GM21423 (cell line): ENCODE measurements at regions not wholly inside any gene's neighbourhood (a gene's known extent, or its start where the extent isn't known, plus 50 kb on each side); places are given as distances from the start of the nearest gene placed in this dataset.
"Not testable (repeated sequence)": the region's sequence is repeated elsewhere in the genome, so short reads cannot be mapped to it uniquely, and the experiment has no call there.

Source experiments
- ATAC-seq: cut with Tn5 transposase; IDR thresholded peaks from one replicate; pipeline ENCODE4 v1.9.1; 2021; ENCODE audit warnings: mild to moderate bottlenecking, moderate library complexity; ENCODE audit not compliant: unreplicated experiment

DNA sequence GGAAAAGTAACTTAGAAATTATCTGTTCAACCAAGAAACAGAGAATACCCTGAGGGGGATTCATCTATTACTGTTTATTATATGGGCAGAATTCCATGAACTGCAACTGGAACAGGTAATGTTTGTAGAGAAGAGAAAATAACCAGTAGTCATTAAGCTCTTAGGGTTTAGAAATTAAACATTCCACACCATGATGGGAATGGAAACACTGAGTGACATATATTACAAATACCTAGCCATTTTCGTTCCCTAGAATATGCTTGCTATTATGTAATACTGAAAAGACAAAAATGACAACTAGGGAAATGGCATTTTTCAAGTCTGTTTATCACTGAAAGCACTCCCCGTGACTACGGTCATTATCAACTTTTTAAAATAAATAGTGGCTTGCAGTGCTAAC is 1007.4 kb downstream of the GATA3 start:
- no peak for ATAC-seq

- no peak for ATAC-seq
Observed at GRCh38 chr10:9066152-9066551, 1011.7 kb downstream of the GATA3 start.

- no peak for ATAC-seq
Observed at GRCh38 chr10:9068003-9068402, 1013.5 kb downstream of the GATA3 start.

DNA sequence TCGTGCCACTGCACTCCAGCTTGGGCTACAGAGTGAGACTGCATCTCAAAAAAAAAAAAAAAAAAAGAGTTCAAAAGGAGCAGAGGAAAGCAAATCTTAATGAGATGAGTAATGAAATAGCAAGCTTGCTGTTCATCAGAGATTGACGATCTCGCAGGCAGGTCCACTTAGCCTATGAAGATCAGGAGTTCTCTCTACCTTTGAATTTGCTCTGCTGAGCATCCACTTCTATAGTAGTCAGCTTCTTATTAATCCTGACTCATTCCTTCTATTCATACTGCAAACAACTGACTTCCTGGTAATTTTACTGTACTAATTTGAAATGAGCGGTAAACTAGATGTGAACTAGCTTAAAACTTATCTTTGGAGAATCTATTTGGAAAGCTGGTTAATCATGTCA is 1014.6 kb downstream of the GATA3 start:
- ATAC-seq = no peak

DNA sequence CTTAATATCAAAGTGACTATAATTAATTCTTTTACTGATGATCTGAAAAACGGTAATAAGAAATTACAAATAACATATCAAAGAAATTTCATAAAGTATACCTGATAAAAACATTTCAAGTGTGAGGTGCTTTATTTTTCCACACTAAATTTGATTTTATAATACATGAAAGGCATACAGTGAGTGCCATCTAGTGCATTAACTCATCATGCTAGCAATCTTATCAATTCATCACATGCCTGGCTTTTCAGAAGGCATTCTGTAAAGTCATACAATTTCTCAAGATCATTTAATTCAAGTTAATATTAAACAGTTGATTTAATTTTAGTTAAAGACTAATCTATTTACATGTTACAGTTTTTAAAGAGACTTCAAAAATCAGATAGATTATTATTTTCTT is 1020.9 kb downstream of the GATA3 start:
- no peak for ATAC-seq

- ATAC-seq = no peak
Observed at GRCh38 chr10:9076066-9076465, 1021.6 kb downstream of the GATA3 start.

GRCh38 chr10:9081253-9081652 is 1026.8 kb downstream of the GATA3 start:
- ATAC-seq = no peak

DNA sequence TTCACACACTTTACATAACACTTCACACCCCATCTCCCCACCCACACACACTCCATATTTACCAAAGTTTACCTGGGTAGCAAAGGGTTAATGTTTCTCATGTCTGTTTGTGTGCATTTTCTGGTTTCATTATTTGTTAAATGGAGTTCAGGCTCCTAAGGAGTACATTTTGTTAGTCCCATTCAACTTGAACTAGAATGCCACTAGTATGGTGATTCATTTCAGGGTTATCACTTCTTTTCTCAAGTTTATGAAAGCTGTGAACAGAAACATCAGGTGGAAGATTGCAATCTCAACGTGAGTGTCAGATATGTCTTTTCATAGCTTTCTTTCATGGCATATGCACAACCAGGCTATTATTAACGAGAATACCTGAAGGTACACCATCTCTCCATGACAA is 1027.5 kb downstream of the GATA3 start:
- ATAC-seq = no peak

DNA sequence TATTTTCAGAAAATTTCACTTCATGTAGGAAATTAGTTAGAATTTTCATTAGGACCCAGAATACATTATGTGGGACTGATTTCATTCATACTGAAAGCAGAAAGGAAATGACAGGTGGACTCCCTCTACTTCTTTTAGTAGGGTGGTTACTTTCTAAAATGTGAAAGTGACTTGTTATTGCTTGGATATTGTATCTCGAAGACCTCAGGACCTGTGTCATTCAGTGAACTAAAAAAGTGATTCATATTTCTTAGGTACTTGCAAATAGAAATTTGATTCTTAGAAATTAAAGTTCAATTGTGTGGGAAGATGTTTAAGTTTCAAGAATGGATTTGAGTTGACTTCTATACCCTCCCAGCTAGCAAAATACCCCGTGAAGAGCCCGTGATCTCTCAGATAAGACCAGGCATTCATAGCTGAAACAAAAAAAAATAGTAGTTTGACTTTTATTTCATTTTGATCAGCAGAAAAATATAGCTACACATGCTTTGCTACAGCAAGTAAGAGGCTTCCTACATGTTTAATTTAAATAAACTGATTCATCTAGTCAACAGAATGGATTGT is 1037.1 kb downstream of the GATA3 start:
- no peak for ATAC-seq

DNA sequence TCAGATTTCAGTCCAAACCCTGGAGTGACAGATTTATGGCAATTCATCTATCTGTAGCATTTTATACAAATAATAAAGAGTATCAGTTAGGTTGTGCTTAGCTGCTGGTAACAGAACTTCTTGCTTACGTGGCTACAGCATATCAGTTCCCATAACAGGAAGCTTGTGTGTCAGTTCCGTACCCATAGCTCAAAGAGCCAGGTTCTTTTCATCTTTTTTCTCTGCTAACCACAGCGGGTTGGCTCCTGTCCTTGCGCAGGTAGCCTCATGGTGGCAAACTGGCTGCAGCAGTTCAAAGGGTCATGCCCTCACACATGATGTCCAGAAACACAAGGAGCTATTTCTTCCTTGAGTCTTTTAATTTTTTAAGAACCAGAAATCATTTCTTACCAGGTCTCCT is 1041.8 kb downstream of the GATA3 start:
- no peak for ATAC-seq

DNA sequence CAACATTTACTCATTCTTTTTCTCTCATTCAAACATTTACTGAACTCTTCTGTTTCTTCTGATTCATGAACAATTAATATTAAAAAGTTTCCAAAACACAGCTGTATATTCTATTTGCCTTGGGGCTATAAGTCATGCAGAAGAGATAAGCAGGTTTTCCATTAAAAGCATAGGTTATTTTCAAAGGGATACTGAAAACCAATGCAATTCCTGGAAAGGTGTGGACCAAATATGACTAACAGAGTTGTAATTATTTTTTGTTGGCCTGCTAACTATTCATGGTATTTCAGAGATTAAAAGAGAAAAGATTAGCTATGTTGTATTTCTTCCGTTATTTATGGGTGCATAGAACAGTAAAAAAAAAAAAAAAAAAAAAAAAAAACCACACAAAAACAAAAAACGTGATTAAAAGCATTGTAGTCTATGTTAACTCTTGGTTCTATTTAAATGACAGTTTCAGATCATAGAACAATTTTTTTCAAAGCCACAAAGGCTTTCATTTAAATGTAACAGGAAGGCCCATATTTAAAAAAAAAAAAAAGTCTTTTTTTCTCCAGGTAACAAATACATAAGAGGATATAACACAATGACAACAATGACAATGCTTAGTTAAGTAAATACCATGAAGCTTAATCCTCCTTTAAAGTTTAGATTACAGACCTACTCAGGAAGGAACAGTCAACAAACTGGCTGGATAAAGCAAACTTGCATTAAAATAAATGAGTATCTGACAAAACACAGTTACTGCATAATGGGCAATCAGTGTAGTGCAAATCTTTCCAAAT is 1042.9 kb downstream of the GATA3 start:
- ATAC-seq = no peak

DNA sequence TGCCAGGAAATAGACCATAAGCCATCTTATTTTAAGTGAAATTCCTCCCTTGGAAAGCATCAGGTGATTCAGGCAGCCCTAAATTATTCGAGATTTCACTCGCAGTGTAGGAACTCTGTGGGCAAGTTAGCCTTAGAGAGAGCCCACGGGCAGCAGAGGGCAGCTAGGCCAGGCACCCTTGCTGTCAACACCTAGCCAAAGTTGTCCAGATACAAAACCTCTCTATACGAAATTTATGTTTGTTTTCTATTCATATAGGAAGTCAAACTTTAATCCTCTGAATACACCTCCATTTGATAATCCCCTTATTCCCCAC is 1043.5 kb downstream of the GATA3 start:
- ATAC-seq = no peak

GRCh38 chr10:9102026-9102425 is 1047.5 kb downstream of the GATA3 start:
- ATAC-seq = no peak

DNA sequence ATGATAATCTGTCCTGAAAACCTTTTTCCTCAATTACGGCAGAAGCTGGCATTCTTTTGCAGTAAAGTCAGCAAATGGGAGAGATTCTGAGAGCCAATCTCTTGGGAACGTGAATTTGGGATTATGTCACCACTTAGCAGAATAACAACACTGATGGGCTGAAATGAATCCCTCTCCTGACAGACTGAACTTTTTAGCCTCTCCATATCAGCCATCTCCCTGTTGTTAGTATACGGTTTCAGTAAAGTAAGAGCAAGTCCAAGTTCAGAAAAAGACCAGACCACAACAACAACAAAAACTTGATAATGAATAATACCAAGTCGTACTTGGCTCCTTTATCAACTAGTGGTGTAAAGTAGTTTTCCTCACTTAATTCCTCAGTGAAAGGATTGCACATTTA is 1048.8 kb downstream of the GATA3 start:
- no peak for ATAC-seq

DNA sequence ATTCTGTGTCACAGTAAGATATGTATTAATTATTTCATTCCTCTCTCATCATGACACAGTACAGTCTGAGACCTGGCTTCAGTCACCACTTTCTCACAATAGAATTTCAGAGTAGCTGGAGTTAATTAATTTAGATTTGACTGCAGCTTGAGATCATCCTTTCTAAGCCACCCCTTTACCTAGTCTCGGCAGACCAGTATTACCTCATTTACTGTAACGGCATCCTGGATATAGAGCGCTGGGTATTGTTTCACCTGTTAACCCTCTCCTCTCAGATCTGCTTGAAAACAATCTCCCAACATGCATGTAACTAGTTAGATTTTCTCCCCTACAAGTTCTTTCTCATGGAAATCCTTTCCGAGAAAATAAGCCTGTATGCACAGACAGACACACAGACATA is 1057.5 kb downstream of the GATA3 start:
- ATAC-seq = no peak

DNA sequence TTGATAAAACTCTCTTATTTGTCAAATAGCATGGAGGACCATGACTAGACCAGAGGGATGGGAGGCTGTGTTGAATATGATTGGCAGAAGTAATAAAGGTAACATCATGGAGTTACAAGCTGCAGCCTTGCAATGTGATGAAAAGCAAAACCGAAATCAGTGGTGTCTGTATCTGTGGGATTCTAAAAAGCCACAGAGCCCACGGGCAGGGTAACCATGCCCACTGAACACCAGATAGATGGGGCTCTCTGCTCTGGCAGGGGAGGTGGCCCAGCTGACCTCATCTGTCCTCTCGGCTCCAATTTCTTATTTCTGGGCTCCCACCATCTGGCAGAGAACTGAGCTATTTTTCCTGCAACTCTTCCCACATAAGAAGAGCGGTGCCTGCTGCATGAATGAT is 1072.2 kb downstream of the GATA3 start:
- no peak for ATAC-seq

- no peak for ATAC-seq
Observed at GRCh38 chr10:9137368-9137767, 1082.9 kb downstream of the GATA3 start.

GRCh38 chr10:9138829-9139228 is 1084.3 kb downstream of the GATA3 start:
- not testable (repeated sequence) for ATAC-seq

DNA sequence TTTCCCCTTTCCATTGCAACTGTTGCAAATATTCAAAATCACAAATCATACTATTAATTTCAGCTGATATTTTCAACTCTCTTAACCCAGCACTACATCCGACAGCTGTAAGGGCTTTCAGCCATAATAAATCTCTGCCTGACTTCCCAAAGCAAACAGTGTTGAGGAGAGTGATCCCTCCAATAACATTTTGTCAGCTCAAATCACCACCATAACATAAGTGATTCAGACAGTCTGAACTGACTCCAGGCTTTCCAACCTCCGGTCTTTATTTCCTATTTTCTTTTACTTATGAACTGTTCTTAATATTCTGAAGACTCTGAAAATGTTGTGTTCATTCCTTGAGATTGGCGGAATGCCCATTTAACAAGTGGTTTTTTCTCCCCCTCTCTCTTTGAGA is 1085.9 kb downstream of the GATA3 start:
- ATAC-seq = no peak

- ATAC-seq = no peak
Observed at GRCh38 chr10:9147475-9147874, 1093.0 kb downstream of the GATA3 start.

- ATAC-seq = no peak
Observed at GRCh38 chr10:9149134-9149533, 1094.6 kb downstream of the GATA3 start.

DNA sequence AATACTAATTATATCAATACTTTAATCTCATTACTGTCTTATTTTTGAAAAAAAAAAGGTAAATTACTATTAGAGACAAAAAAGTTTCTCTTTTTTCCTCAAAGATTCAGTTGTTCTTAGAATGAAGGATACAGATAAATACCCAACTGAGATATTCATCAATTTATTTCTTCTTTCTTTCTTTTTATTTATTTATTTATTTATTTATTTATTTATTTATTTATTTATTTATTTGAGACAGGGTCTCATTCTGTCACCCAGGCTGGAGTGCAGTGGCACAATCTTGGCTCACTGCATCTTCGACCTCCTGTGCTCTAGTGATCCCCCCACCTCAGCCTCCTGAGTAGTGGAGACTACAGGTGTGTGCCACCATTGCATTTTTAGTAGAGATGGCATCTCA is 1098.6 kb downstream of the GATA3 start:
- not testable (repeated sequence) for ATAC-seq

DNA sequence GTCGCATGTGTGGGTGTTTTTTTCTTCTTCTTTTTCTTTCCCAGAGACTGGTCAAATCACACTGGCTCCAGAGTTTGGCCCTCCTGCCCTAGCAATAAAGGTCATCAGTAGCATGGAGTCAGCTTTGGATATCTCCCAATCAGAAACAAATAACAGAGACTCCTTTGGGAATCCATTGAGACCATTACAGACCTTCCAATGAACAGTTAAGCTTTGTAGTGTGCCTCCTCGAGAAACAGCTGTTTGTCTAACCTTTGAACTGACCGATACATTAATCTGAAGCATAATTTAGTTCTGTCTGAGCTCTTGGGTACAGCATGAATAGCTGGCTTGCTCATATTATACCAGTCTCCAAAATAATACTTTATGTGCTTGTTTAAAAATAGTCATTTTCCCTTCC is 1103.2 kb downstream of the GATA3 start:
- no peak for ATAC-seq
